ENCODE measurements at regions not wholly inside any gene's neighbourhood (a gene's known extent, or its start where the extent isn't known, plus 50 kb on each side); places are given as distances from the start of the nearest gene placed in this dataset.

DNA sequence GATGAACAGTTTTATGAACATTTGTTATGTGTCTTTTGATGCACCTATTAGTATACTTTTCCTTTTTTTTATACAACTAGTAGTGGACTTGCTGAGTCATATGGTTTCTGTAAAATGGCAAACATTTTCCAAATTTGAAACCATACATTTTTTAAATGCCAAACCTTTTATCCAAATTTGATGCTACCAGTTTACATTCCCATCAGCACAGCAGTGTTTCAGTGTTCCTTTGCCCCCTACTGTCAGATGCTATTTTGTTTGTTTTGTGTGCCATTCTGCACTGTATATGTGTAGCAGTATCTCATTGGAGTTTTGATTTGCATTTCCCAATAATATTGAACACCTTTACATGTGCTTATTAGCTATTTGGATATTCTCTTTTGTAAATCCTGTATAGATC is 219.4 kb downstream of the TANC2 start:
- TF ChIP-seq, protein P1, sequence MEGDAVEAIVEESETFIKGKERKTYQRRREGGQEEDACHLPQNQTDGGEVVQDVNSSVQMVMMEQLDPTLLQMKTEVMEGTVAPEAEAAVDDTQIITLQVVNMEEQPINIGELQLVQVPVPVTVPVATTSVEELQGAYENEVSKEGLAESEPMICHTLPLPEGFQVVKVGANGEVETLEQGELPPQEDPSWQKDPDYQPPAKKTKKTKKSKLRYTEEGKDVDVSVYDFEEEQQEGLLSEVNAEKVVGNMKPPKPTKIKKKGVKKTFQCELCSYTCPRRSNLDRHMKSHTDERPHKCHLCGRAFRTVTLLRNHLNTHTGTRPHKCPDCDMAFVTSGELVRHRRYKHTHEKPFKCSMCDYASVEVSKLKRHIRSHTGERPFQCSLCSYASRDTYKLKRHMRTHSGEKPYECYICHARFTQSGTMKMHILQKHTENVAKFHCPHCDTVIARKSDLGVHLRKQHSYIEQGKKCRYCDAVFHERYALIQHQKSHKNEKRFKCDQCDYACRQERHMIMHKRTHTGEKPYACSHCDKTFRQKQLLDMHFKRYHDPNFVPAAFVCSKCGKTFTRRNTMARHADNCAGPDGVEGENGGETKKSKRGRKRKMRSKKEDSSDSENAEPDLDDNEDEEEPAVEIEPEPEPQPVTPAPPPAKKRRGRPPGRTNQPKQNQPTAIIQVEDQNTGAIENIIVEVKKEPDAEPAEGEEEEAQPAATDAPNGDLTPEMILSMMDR (IDR thresholded peaks at IDR 0.05; ENCODE audit: unreplicated experiment), result no peak

DNA sequence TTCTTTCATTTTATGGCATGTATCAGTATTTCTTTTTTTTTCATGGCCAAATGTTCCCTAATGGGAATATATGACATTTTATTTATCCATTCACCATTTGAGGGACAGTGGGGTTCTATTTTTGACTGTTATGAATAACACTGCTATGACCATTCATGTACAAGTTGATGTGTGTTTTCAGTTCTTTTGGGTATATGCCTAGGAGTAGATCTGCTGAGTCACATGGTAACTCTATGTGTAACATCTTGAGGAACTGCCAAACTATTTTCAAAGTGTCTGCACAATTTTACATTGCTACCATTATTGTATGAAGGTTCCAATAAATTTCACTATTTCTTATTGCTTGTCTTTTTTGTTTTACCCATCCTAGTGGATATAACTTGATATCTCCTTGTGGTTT is 223.0 kb downstream of the TANC2 start:
- TF ChIP-seq, protein P1 (IDR thresholded peaks at IDR 0.05; ENCODE audit: unreplicated experiment), result no peak
- no peak overlapping the region for H3K4me3 Mint-ChIP-seq (ENCODE audit: low read depth)
- no peaks in the 10 kb centered on the region for H3K27me3 Mint-ChIP-seq
- H3K36me3 Mint-ChIP-seq (ENCODE audit: insufficient read depth), result no peaks in the 10 kb centered on the region
- H3K4me1 Mint-ChIP-seq (ENCODE audit: low read depth), result peaks cover 6% of the 10 kb centered on the region
- no peak overlapping the region for H3K27ac Mint-ChIP-seq
- H3K9me3 Mint-ChIP-seq (ENCODE audit: low read depth), result no peaks in the 10 kb centered on the region
- DNase-seq (ENCODE audit: low spot score, unreplicated experiment), result no peak

More for the DNA sequence above, 219.4 kb downstream of the TANC2 start:
- Mint-ChIP-seq H3K27me3 (no peaks in the 10 kb centered on the region), H3K4me1 (ENCODE audit: low read depth) (no peaks in the 10 kb centered on the region), H3K4me3 (ENCODE audit: low read depth) (no peak overlapping the region), H3K27ac (no peak overlapping the region), H3K36me3 (ENCODE audit: insufficient read depth) (peaks cover 2% of the 10 kb centered on the region), H3K9me3 (ENCODE audit: low read depth) (peaks cover 3% of the 10 kb centered on the region)
- no peak for DNase-seq (ENCODE audit: low spot score, unreplicated experiment)

DNA sequence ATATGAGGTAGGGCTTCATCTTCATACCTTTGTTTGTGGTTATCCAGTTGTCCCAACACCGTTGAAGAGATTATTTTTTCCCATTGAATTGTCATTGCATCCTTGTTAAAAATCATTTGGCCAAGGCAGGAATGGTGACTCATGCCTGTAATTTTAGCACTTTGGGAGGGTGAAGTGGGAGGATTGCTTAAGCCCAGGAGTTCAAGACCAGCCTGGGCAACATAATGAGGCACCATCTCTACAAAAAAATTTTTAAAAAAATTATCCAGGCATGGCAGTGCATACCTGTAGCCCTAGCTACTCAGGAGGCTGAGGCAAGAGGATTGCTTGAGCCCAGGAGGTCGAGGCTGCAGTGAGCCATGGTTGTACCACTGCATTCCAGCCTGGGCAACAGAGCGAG is 223.9 kb downstream of the TANC2 start:
- Mint-ChIP-seq H3K36me3 (ENCODE audit: insufficient read depth) (no peaks in the 10 kb centered on the region), H3K27ac (no peak overlapping the region), H3K27me3 (no peaks in the 10 kb centered on the region), H3K4me3 (ENCODE audit: low read depth) (no peak overlapping the region), H3K9me3 (ENCODE audit: low read depth) (no peaks in the 10 kb centered on the region), H3K4me1 (ENCODE audit: low read depth) (peaks cover 6% of the 10 kb centered on the region)
- DNase-seq (ENCODE audit: low spot score, unreplicated experiment), result no peak
- TF ChIP-seq, protein P1 (IDR thresholded peaks at IDR 0.05; ENCODE audit: unreplicated experiment), result no peak

DNA sequence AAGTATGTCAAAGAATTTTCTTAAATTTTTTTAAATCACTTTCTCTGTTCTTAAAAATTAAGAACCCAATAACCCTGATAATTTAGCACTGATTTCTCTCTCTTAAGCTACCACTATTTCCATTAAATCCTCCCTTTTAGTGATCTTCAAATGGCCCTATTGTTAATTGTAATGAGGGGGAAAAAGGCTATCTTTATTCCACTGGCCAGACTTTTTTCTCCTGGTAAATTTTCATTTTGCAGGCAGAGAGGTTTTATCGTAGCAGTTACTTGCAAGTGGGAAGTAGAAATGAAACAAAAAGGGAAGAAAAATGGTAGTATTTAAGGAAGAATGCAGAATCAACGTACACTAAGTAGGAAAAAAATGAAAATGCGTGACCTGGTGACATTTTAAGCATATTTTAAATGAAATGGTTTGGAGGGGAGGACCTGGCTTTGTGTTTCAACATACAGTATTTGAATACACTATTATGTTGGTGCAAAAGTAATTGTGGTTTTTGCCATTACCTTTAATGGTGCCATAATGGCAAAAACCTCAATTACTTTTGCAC is 224.9 kb downstream of the TANC2 start:
- TF ChIP-seq, protein P1 (IDR thresholded peaks at IDR 0.05; ENCODE audit: unreplicated experiment), result no peak
- H3K4me1 Mint-ChIP-seq (ENCODE audit: low read depth), result peaks cover 6% of the 10 kb centered on the region
- no peaks in the 10 kb centered on the region for H3K27me3 Mint-ChIP-seq
- H3K4me3 Mint-ChIP-seq (ENCODE audit: low read depth), result no peak overlapping the region
- H3K27ac Mint-ChIP-seq, result no peak overlapping the region
- H3K9me3 Mint-ChIP-seq (ENCODE audit: low read depth), result no peaks in the 10 kb centered on the region
- H3K36me3 Mint-ChIP-seq (ENCODE audit: insufficient read depth), result no peaks in the 10 kb centered on the region
- no peak for DNase-seq (ENCODE audit: low spot score, unreplicated experiment)

DNA sequence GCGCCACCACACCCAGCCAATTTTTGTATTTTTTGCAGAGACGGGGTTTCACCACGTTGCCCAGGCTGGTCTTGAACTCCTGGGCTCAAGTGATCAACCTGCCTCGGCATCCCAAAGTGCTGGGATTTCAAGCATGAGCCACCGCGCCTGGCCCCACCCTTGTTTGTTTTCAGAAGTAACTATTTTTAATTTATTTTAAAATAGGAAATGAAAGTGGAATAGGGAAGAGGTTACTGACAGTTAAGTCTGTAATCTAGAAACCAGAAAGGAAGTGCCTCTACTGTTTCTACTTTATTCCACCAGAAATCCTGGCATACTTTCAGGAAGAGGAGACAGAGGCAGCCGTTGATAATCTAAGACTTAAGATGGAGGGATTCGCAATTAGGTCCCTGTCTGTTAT is 225.6 kb downstream of the TANC2 start:
- Mint-ChIP-seq H3K4me1 (ENCODE audit: low read depth) (peaks cover 6% of the 10 kb centered on the region), H3K36me3 (ENCODE audit: insufficient read depth) (no peaks in the 10 kb centered on the region), H3K9me3 (ENCODE audit: low read depth) (no peaks in the 10 kb centered on the region), H3K27ac (no peak overlapping the region), H3K27me3 (no peaks in the 10 kb centered on the region), H3K4me3 (ENCODE audit: low read depth) (no peak overlapping the region)
- DNase-seq (ENCODE audit: low spot score, unreplicated experiment), result no peak
- TF ChIP-seq, protein P1 (IDR thresholded peaks at IDR 0.05; ENCODE audit: unreplicated experiment), result no peak
